IgD-negative memory B cell (primary cell): ENCODE measurements at regions not wholly inside any gene's neighbourhood (a gene's known extent, or its start where the extent isn't known, plus 50 kb on each side); places are given as distances from the start of the nearest gene placed in this dataset.
A peak's percentile ranks its signal among the peaks of the same experiment; 100 is the strongest.
"Not testable (repeated sequence)": the region's sequence is repeated elsewhere in the genome, so short reads cannot be mapped to it uniquely, and the experiment has no call there.

Experiments used
- H3K27ac Mint-ChIP-seq, 3 donors: one replicate each; pipeline ENCODE4 v1.8.0; 2020 to 2022; ENCODE audit warnings: mild to moderate bottlenecking in 3 of 3, mixed read lengths in 3 of 3, moderate library complexity in 1 of 3
- H3K27me3 Mint-ChIP-seq: one replicate; pipeline ENCODE4 v1.8.0; 2021; ENCODE audit warnings: mixed read lengths
- H3K36me3 Mint-ChIP-seq: one replicate; pipeline ENCODE4 v1.8.0; 2020; ENCODE audit warnings: mild to moderate bottlenecking, mixed read lengths
- H3K4me1 Mint-ChIP-seq, 3 donors: one replicate each; pipeline ENCODE4 v1.8.0; 2020 to 2022; ENCODE audit warnings: mixed read lengths in 3 of 3, mild to moderate bottlenecking in 1 of 3
- H3K4me3 Mint-ChIP-seq, 4 donors: one replicate each; pipeline ENCODE4 v1.8.0; 2020 to 2022; ENCODE audit warnings: mild to moderate bottlenecking in 4 of 4, mixed read lengths in 4 of 4, moderate library complexity in 3 of 4
- H3K9me3 Mint-ChIP-seq, 3 donors: one replicate each; pipeline ENCODE4 v1.8.0; 2020 to 2021; ENCODE audit warnings: mixed read lengths in 3 of 3, mild to moderate bottlenecking in 1 of 3

DNA sequence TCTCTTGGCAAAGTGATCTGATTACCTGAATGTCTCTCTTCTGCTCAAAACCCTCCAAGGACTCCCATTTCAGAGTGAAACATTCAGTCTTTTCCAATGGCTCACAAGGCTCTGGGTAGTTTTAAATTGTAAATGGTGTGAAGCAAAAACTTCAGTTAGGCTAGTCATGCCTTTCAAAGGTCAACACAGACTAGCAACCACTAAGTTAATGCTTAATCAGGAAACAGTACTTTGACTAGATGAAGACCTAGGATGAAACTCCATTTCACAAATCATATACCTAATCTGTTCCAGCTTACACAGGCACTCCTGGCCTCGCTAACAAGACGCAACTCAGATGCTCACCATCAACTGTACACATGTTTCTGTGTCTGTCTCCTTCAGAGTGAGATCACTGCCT is 240.9 kb downstream of the TP53TG3F start:
- not testable (repeated sequence) for H3K27me3 Mint-ChIP-seq, H3K36me3 Mint-ChIP-seq, H3K9me3 Mint-ChIP-seq, H3K27ac Mint-ChIP-seq, H3K4me1 Mint-ChIP-seq, H3K4me3 Mint-ChIP-seq

DNA sequence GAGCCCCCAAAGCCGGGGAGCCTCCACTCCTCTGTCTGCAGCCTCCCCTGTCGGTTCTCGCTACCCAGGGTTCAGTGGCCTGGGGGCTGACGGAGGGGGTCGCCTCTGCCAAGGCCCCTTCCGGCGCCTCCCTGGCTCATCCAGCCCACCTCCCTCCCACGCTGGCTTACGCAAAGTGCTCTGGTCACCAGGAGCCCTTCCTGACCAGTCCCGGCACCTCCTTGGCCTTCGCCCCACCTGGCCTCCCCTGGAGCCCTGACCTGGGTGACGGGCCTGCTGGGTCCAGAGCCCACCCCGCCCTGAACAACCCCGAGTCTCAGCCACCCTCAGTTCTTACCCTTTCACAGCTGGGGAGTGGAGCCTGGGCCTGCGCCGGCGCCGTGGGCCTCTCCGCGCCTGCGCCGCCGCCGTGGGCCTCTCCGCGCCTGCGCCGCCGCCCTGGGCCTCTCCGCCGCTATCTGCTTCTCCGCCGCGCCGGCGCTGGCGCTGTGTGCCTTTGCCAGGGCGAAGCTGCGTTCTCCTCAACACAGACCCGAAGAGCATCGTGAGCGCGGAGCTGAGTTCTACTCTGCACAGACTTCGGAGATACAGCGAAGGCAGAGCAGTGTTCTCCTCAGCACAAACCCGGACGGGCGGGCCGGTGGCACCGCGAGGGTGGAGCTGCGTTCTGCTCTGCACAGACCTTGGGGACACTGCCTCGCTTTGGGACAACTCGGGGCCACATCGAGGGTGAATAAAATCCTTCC is 247.6 kb downstream of the TP53TG3F start:
- H3K4me1 Mint-ChIP-seq, H3K36me3 Mint-ChIP-seq, H3K27me3 Mint-ChIP-seq, H3K9me3 Mint-ChIP-seq: not testable (repeated sequence)
- Mint-ChIP-seq H3K27ac (peak overlapping the region in 1 of 3 donors; percentile 50), H3K4me3 (peak overlapping the region in 1 of 4 donors; percentile 88)

DNA sequence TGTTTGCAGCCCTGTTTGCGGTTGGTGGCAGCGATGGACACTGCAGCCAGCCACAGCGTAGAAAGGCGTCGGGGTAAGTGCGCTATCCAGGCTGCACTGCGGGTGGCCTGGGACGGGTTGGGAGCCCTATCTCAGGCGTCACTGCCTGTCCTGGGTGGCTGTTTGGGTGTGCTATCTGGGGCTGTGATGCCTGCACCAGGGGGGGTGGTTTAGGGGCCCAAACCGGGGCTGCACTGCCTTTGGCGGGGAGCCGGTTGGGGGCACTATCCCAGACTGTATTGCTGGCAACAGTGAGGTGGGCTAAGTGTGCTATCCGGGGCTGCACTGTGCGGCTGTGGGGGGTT is 248.2 kb downstream of the TP53TG3F start:
- H3K9me3 Mint-ChIP-seq, H3K27me3 Mint-ChIP-seq, H3K4me1 Mint-ChIP-seq, H3K36me3 Mint-ChIP-seq: not testable (repeated sequence)
- Mint-ChIP-seq H3K4me3 (peak overlapping the region in 1 of 4 donors; percentile 88), H3K27ac (peak overlapping the region in 1 of 3 donors; percentile 50)

GRCh38 chr16:33709856-33710695 is 250.7 kb downstream of the TP53TG3F start:
- H3K27ac Mint-ChIP-seq, H3K27me3 Mint-ChIP-seq: not testable (repeated sequence)

GRCh38 chr16:33710696-33711087 is 251.3 kb downstream of the TP53TG3F start:
- not testable (repeated sequence) for H3K4me1 Mint-ChIP-seq, H3K27me3 Mint-ChIP-seq, H3K36me3 Mint-ChIP-seq, H3K9me3 Mint-ChIP-seq, H3K27ac Mint-ChIP-seq, H3K4me3 Mint-ChIP-seq

More at GRCh38 chr16:33709856-33710695, 250.7 kb downstream of the TP53TG3F start:
- not testable (repeated sequence) for H3K36me3 Mint-ChIP-seq, H3K9me3 Mint-ChIP-seq, H3K4me1 Mint-ChIP-seq, H3K4me3 Mint-ChIP-seq

DNA sequence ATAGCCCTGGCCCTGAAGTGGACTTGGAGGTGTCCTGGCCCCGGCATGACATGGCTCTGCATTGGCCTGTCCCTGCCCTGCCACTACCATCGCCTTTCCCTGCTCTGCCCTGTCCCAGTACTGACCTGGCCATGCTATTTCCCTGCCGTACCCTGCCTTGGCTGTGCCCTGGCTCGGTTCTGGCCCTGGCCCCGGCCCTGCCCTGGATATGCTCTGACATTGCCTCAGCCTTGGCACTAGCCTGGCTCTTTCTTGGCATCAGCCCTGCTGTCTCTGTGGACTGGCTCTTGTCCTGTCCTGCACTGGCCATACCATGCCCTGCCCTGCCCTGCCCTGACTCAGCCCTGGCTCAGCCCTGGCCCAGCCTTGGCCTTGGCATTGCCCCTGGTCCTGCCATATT is 252.2 kb downstream of the TP53TG3F start:
- H3K27me3 Mint-ChIP-seq, H3K27ac Mint-ChIP-seq: not testable (repeated sequence)

DNA sequence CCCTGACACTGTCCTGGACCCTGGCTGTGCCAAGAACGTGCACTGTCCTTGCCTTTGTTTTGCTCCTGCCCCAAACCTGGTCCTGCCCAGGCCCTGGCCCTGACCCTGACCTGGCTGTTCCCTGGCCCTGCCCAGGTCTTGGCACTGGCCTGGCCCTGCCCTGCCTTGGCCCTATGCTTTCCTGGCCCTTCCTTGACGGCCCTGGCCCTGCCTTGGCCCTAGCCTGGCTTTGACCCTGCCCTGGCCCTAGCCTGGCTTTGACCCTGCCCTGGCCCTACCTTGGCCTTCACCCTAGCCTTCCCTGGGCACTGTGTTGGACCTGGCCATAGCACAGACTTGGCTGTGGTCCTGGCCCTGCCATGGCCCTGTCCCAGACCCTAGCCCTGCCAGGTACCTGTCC is 252.9 kb downstream of the TP53TG3F start:
- H3K9me3 Mint-ChIP-seq, H3K27me3 Mint-ChIP-seq, H3K36me3 Mint-ChIP-seq, H3K27ac Mint-ChIP-seq, H3K4me1 Mint-ChIP-seq, H3K4me3 Mint-ChIP-seq: not testable (repeated sequence)

More for the DNA sequence above, 252.2 kb downstream of the TP53TG3F start:
- H3K9me3 Mint-ChIP-seq, H3K4me1 Mint-ChIP-seq, H3K4me3 Mint-ChIP-seq, H3K36me3 Mint-ChIP-seq: not testable (repeated sequence)

- H3K9me3 Mint-ChIP-seq, H3K27me3 Mint-ChIP-seq, H3K27ac Mint-ChIP-seq, H3K4me1 Mint-ChIP-seq, H3K36me3 Mint-ChIP-seq, H3K4me3 Mint-ChIP-seq: not testable (repeated sequence)
These were observed 253.7 kb downstream of the TP53TG3F start for GRCh38 chr16:33712851-33713709.

- not testable (repeated sequence) for H3K4me3 Mint-ChIP-seq, H3K27me3 Mint-ChIP-seq, H3K9me3 Mint-ChIP-seq, H3K4me1 Mint-ChIP-seq, H3K36me3 Mint-ChIP-seq, H3K27ac Mint-ChIP-seq
These were observed 254.5 kb downstream of the TP53TG3F start for GRCh38 chr16:33713710-33714538.

- not testable (repeated sequence) for H3K27me3 Mint-ChIP-seq, H3K4me1 Mint-ChIP-seq, H3K9me3 Mint-ChIP-seq, H3K4me3 Mint-ChIP-seq, H3K36me3 Mint-ChIP-seq, H3K27ac Mint-ChIP-seq
These were observed 271.8 kb downstream of the TP53TG3F start for GRCh38 chr16:33731167-33731566.

GRCh38 chr16:33734650-33735049 is 275.2 kb downstream of the TP53TG3F start:
- H3K9me3 Mint-ChIP-seq, H3K36me3 Mint-ChIP-seq, H3K27me3 Mint-ChIP-seq, H3K27ac Mint-ChIP-seq, H3K4me3 Mint-ChIP-seq, H3K4me1 Mint-ChIP-seq: not testable (repeated sequence)

DNA sequence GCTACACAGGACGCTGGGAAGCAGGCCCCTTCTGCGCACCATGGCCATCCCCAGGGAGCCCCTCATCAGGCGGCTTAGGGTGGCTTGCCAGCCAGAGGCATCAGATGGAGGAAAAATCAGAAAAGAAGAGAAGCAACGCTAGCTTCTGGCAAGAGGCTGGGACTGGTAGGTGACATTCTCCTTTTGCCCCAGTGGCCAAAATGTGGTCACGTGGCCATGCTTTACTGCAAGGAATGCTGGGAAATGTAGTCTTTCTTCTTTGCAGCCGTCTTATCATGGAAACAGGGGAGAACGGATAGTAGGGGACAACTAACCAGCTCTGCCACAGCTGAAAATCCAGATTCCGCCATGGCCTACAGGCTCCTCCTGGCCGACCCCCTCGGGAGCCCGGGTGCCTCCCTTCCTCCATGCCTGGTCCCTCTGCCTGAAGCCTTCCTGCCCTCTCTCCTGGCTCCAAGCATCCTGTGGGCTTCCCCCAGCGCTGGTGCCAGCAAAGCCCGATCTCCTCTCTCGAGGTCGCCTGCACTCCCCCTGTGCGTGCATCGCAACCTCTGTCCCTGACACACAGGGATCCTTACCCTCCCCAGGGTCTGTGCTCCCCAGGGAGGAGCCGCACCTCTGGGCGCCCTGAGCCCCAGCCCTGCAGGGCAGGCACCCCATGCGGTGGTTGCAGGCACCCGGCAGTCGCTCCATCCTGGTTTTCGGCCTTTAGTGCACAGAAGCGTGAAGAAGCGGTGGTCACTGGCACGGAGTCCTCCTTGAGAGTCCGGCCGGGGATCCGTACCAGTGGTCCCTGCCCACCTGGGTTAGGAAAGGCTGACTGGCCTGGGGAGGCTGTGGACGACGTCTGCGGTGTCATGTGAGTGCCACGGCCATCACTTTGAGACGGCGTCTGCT is 307.7 kb downstream of the TP53TG3F start:
- H3K4me1 Mint-ChIP-seq, H3K9me3 Mint-ChIP-seq, H3K4me3 Mint-ChIP-seq, H3K36me3 Mint-ChIP-seq, H3K27ac Mint-ChIP-seq, H3K27me3 Mint-ChIP-seq: not testable (repeated sequence)

- H3K4me3 Mint-ChIP-seq, H3K36me3 Mint-ChIP-seq, H3K9me3 Mint-ChIP-seq, H3K27me3 Mint-ChIP-seq, H3K4me1 Mint-ChIP-seq, H3K27ac Mint-ChIP-seq: not testable (repeated sequence)
These were observed 309.3 kb downstream of the TP53TG3F start for GRCh38 chr16:33768710-33769109.

DNA sequence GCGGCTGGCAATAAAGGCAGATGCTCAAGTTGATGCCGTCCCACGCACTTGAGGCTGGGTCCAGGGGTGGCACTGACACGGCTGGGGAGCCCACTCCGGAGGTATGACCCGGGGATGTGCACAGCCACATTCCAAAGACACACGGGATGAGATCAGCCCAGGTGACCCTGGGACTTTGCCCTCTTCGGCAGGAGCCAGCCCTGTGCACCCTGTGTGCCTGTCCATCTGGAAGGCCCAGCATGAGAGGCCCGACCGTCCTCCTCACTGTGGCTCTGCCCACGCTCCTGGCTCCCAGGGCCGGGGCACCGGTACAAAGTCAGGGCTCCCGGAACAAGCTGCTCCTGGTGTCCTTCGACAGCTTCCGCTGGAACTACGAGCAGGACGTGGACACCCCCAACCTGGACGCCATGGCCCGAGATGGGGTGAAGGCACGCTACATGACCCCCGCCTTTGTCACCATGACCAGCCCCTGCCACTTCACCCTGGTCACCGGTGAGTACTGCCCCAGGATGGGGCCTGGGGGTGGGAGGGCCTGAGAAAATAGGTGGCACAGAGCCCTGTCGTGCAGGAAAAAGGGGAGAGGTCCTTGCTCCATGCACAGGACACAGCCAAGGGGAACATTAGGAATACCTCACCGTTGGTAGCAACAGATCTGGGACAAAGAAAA is 309.9 kb downstream of the TP53TG3F start:
- H3K27ac Mint-ChIP-seq, H3K9me3 Mint-ChIP-seq, H3K4me3 Mint-ChIP-seq, H3K36me3 Mint-ChIP-seq, H3K4me1 Mint-ChIP-seq, H3K27me3 Mint-ChIP-seq: not testable (repeated sequence)
